K562 (cell line): ENCODE measurements at regions not wholly inside any gene's neighbourhood (a gene's known extent, or its start where the extent isn't known, plus 50 kb on each side); places are given as distances from the start of the nearest gene placed in this dataset.

Source experiments
- ASH1L ChIP-seq: fragments of 450-650 bp; IDR thresholded peaks from 2 replicates; pipeline ENCODE4 v1.6.1; 2018; ENCODE audit warnings: borderline replicate concordance, mild to moderate bottlenecking, low read depth; ENCODE audit not compliant: partially characterized antibody
- ATF6 ChIP-seq: sonication (generic); formaldehyde crosslinking; IDR thresholded peaks from 2 replicates; pipeline ENCODE4 v1.4.0; 2020; ENCODE audit warnings: mild to moderate bottlenecking, missing genetic modification reagents
- BHLHE40 ChIP-seq: IDR thresholded peaks from 2 replicates; pipeline ENCODE4 v1.6.1; 2011; ENCODE audit warnings: low read length, improper control_type of control experiment
- ETS2 ChIP-seq: IDR thresholded peaks from 2 replicates; pipeline ENCODE4 v1.6.1; 2016; ENCODE audit warnings: borderline replicate concordance, missing genetic modification characterization, mild to moderate bottlenecking, moderate library complexity, missing compliant biosample characterization; ENCODE audit not compliant: poor library complexity, severe bottlenecking
- LARP7 ChIP-seq: fragments of 450-650 bp; IDR thresholded peaks from 2 replicates; pipeline ENCODE4 v1.6.1; 2016
- MTA2 ChIP-seq: fragments of 450-650 bp; IDR thresholded peaks from 2 replicates; pipeline ENCODE4 v1.6.1; 2016; ENCODE audit warnings: low read depth
- NCOR1 ChIP-seq: fragments of 450-650 bp; IDR thresholded peaks from 2 replicates; pipeline ENCODE4 v1.6.1; 2016; ENCODE audit warnings: mild to moderate bottlenecking, moderate library complexity
- NFIC ChIP-seq: fragments of 450-650 bp; IDR thresholded peaks from 2 replicates; pipeline ENCODE4 v1.6.1; 2017; ENCODE audit warnings: mild to moderate bottlenecking, inconsistent platforms
- RBBP5 ChIP-seq: fragments of 200-600 bp; sonication (generic); IDR thresholded peaks from 2 replicates; pipeline ENCODE4 v1.6.1; 2012; ENCODE audit warnings: borderline replicate concordance, mild to moderate bottlenecking, low read length, control low read depth, inconsistent platforms; ENCODE audit not compliant: insufficient read depth, poor library complexity, severe bottlenecking
- RFX7 ChIP-seq: fragments of 250-450 bp; sonication (Bioruptor Pico); IDR thresholded peaks from 2 replicates; pipeline ENCODE4 v1.5.1; 2021; ENCODE audit warnings: mild to moderate bottlenecking
- STAT5A ChIP-seq: IDR thresholded peaks from 2 replicates; pipeline ENCODE4 v1.6.1; 2012; ENCODE audit warnings: low read length, inconsistent platforms, borderline replicate concordance
- TAF1 ChIP-seq: IDR thresholded peaks from 2 replicates; pipeline ENCODE4 v1.6.1; 2011; ENCODE audit warnings: mild to moderate bottlenecking, low read length, moderate library complexity; ENCODE audit not compliant: insufficient read depth, control insufficient read depth, severe bottlenecking; ENCODE audit errors: extremely low read depth
- TAF9B ChIP-seq: fragments of 450-650 bp; IDR thresholded peaks from 2 replicates; pipeline ENCODE4 v1.6.1; 2018; ENCODE audit warnings: mild to moderate bottlenecking; ENCODE audit not compliant: partially characterized antibody
- TAL1 ChIP-seq: fragments of 450-650 bp; IDR thresholded peaks from 2 replicates; pipeline ENCODE4 v1.6.1; 2016; ENCODE audit warnings: mild to moderate bottlenecking
- TEAD2 ChIP-seq: fragments of 450-650 bp; IDR thresholded peaks from 2 replicates; pipeline ENCODE4 v1.6.1; 2016; ENCODE audit warnings: missing genetic modification characterization, control low read depth, missing compliant biosample characterization
- ZNF324 ChIP-seq: fragments of 250-450 bp; sonication (Bioruptor Pico); IDR thresholded peaks from 2 replicates; pipeline ENCODE4 v1.4.0; 2020; ENCODE audit warnings: mild to moderate bottlenecking
- ZNF449 ChIP-seq: fragments of 250-450 bp; sonication (Bioruptor Pico); IDR thresholded peaks from 2 replicates; pipeline ENCODE4 v1.8.0; 2022; ENCODE audit warnings: moderate library complexity, mild to moderate bottlenecking, inconsistent platforms
- ZNF507 ChIP-seq: conservative IDR thresholded peaks from 2 replicates; pipeline ENCODE4 v1.6.1; 2017; ENCODE audit warnings: missing genetic modification characterization, missing compliant biosample characterization
- ZNF780A ChIP-seq: fragments of 250-450 bp; sonication (Bioruptor Pico); IDR thresholded peaks from 2 replicates; pipeline ENCODE4 v1.5.0; 2021; ENCODE audit warnings: mild to moderate bottlenecking

GRCh38 chr10:21208666-21209316 lies 311.7 kb upstream of the NEBL start (continued):
- no peak for TF ChIP-seq LARP7
- TF ChIP-seq TEAD2 (tag) = 0 out of 2 replicates have a peak, but pooled peaks have one; percentile 16
- TF ChIP-seq TAF1 = peak; percentile 18
- no peak for TF ChIP-seq ZNF780A (CRISPR knock-in tag)
- TF ChIP-seq ZNF449 (CRISPR knock-in tag) = no peak
- 0 out of 2 replicates have a peak, but pooled peaks have one; percentile 19 for TF ChIP-seq BHLHE40
- TF ChIP-seq ASH1L = no peak
- no peak for TF ChIP-seq ZNF507 (tag)
- no peak for TF ChIP-seq ZNF324 (CRISPR knock-in tag)
- peak; percentile 62 for TF ChIP-seq NFIC
- peak; percentile 93 for TF ChIP-seq NCOR1
- TF ChIP-seq STAT5A = peak; percentile 66; the same call in 1 of the 2 replicates
- TF ChIP-seq RFX7 = no peak
- TF ChIP-seq TAL1 = peak; percentile 92
- no peak for TF ChIP-seq ETS2
- peak; percentile 79 for TF ChIP-seq MTA2
- TF ChIP-seq ATF6 (CRISPR knock-in tag) = no peak
- no peak for TF ChIP-seq RBBP5
- no peak for TF ChIP-seq TAF9B
